H9 (cell line): ENCODE measurements at regions not wholly inside any gene's neighbourhood (a gene's known extent, or its start where the extent isn't known, plus 50 kb on each side); places are given as distances from the start of the nearest gene placed in this dataset.

Experiments
- DNase-seq: peaks from one replicate; pipeline ENCODE4 v3.0.0-alpha.2; 2017
- H2AFZ ChIP-seq: one replicate; pipeline ENCODE4 v1.6.1; 2013; ENCODE audit warnings: mild to moderate bottlenecking, low read length, control low read depth, moderate library complexity
- H2AK5ac ChIP-seq: 2 replicates; pipeline ENCODE4 v1.6.1; 2013; ENCODE audit warnings: low read length, control low read depth, mixed read lengths; ENCODE audit not compliant: insufficient read length
- H2BK120ac ChIP-seq: one replicate; pipeline ENCODE4 v1.6.1; 2013; ENCODE audit warnings: low read depth, mild to moderate bottlenecking, low read length, control low read depth, inconsistent platforms; ENCODE audit not compliant: poor library complexity, severe bottlenecking
- H2BK12ac ChIP-seq: 2 replicates; pipeline ENCODE4 v1.6.1; 2013; ENCODE audit warnings: low read length, control low read depth, mixed read lengths, low read depth; ENCODE audit not compliant: insufficient read length
- H2BK15ac ChIP-seq: 2 replicates; pipeline ENCODE4 v1.6.1; 2013; ENCODE audit warnings: low read depth, low read length, control low read depth
- H2BK20ac ChIP-seq: one replicate; pipeline ENCODE4 v1.6.1; 2013; ENCODE audit warnings: low read depth, mild to moderate bottlenecking, low read length, control low read depth, inconsistent platforms; ENCODE audit not compliant: poor library complexity, severe bottlenecking
- H2BK5ac ChIP-seq: 2 replicates; pipeline ENCODE4 v1.6.1; 2013; ENCODE audit warnings: low read length, control low read depth, mixed read lengths; ENCODE audit not compliant: insufficient read length
- H3K14ac ChIP-seq: 2 replicates; pipeline ENCODE4 v1.6.1; 2013; ENCODE audit warnings: low read length, control low read depth; ENCODE audit not compliant: insufficient read depth
- H3K18ac ChIP-seq: 2 replicates; pipeline ENCODE4 v1.6.1; 2013; ENCODE audit warnings: low read depth, mild to moderate bottlenecking, mixed read lengths, low read length, control low read depth; ENCODE audit not compliant: insufficient read length
- H3K23ac ChIP-seq: 2 replicates; pipeline ENCODE4 v1.6.1; 2013; ENCODE audit warnings: low read length, control low read depth, mixed read lengths, low read depth; ENCODE audit not compliant: insufficient read length
- H3K23me2 ChIP-seq: 2 replicates; pipeline ENCODE4 v1.6.1; 2013; ENCODE audit warnings: low read depth, mild to moderate bottlenecking, mixed read lengths, low read length, control low read depth; ENCODE audit not compliant: insufficient read length, poor library complexity, severe bottlenecking
- H3K27ac ChIP-seq: 2 replicates; pipeline ENCODE4 v1.5.1; 2013; ENCODE audit warnings: low read length, control low read depth, mixed read lengths, low read depth; ENCODE audit not compliant: insufficient read length
- H3K27me3 ChIP-seq: 2 replicates; pipeline ENCODE4 v1.6.1; 2013; ENCODE audit warnings: low read length, control low read depth, inconsistent platforms; ENCODE audit not compliant: insufficient read depth
- H3K4ac ChIP-seq: 2 replicates; pipeline ENCODE4 v1.6.1; 2013; ENCODE audit warnings: low read depth, mild to moderate bottlenecking, control low read depth, inconsistent platforms, low read length, moderate library complexity
- H3K4me1 ChIP-seq: 2 replicates; pipeline ENCODE4 v1.6.1; 2013; ENCODE audit warnings: low read length, control low read depth, inconsistent platforms; ENCODE audit not compliant: insufficient read depth
- H3K4me2 ChIP-seq: 2 replicates; pipeline ENCODE4 v1.6.1; 2013; ENCODE audit warnings: low read length, control low read depth, mixed read lengths; ENCODE audit not compliant: insufficient read length, insufficient read depth
- H3K56ac ChIP-seq: 2 replicates; pipeline ENCODE4 v1.6.1; 2013; ENCODE audit warnings: low read depth, mild to moderate bottlenecking, mixed read lengths, low read length, control low read depth; ENCODE audit not compliant: insufficient read length
- H3K79me1 ChIP-seq: 2 replicates; pipeline ENCODE4 v1.6.1; 2013; ENCODE audit warnings: low read depth, mild to moderate bottlenecking, moderate library complexity, low read length, control low read depth, inconsistent platforms; ENCODE audit not compliant: insufficient read depth, poor library complexity, severe bottlenecking
- H3K79me2 ChIP-seq: 2 replicates; pipeline ENCODE4 v1.6.1; 2013; ENCODE audit warnings: low read length, control low read depth, inconsistent platforms; ENCODE audit not compliant: insufficient read depth
- H3K9ac ChIP-seq: 2 replicates; pipeline ENCODE4 v1.6.1; 2013; ENCODE audit warnings: low read length, control low read depth, mixed read lengths; ENCODE audit not compliant: insufficient read length; ENCODE audit errors: extremely low read depth
- H3K9me3 ChIP-seq: one replicate; pipeline ENCODE4 v1.6.1; 2013; ENCODE audit warnings: low read depth, low read length, inconsistent platforms; ENCODE audit not compliant: control insufficient read depth
- H3T11ph ChIP-seq: one replicate; pipeline ENCODE4 v1.6.1; 2013; ENCODE audit warnings: mild to moderate bottlenecking, low read length, control low read depth, inconsistent platforms
- H4K20me1 ChIP-seq: one replicate; pipeline ENCODE4 v1.6.1; 2013; ENCODE audit not compliant: control insufficient read depth, insufficient read length, insufficient read depth
- H4K5ac ChIP-seq: 2 replicates; pipeline ENCODE4 v1.6.1; 2013; ENCODE audit warnings: low read depth, mild to moderate bottlenecking, mixed read lengths, low read length, control low read depth; ENCODE audit not compliant: insufficient read length
- H4K8ac ChIP-seq: replicated peaks from 2 replicates; pipeline ENCODE4 v1.6.1; 2013; ENCODE audit warnings: low read length, control low read depth, mixed read lengths, low read depth; ENCODE audit not compliant: insufficient read length
- H4K91ac ChIP-seq: 2 replicates; pipeline ENCODE4 v1.6.1; 2013; ENCODE audit warnings: low read depth, mild to moderate bottlenecking, moderate library complexity, mixed read lengths, low read length, control low read depth; ENCODE audit not compliant: insufficient read length
- H3K27ac Mint-ChIP-seq, 3 experiments: 2 replicates in 2 of 3; 3 replicates in 1 of 3; pipeline ENCODE4 v1.8.0; 2020 to 2021; ENCODE audit warnings: mixed read lengths in 3 of 3, mild to moderate bottlenecking in 1 of 3, moderate library complexity in 1 of 3
- H3K27me3 Mint-ChIP-seq: 2 replicates; pipeline ENCODE4 v1.8.0; 2021; ENCODE audit warnings: low read depth, mild to moderate bottlenecking, moderate library complexity, mixed read lengths
- H3K36me3 Mint-ChIP-seq, 3 experiments: 2 replicates in 2 of 3; 3 replicates in 1 of 3; pipeline ENCODE4 v1.8.0; 2020 to 2021; ENCODE audit warnings: low read depth in 3 of 3, mixed read lengths in 3 of 3; ENCODE audit not compliant: insufficient read depth in 1 of 3
- H3K4me1 Mint-ChIP-seq, 2 experiments: 2 replicates each; pipeline ENCODE4 v1.8.0; 2020; ENCODE audit warnings: mixed read lengths in 2 of 2
- H3K4me3 Mint-ChIP-seq, 2 experiments: 2 replicates in 1 of 2; 3 replicates in 1 of 2; pipeline ENCODE4 v1.8.0; 2020 to 2021; ENCODE audit warnings: mild to moderate bottlenecking in 2 of 2, mixed read lengths in 2 of 2, moderate library complexity in 1 of 2
- H3K9me3 Mint-ChIP-seq, 2 experiments: 2 replicates in 1 of 2; 3 replicates in 1 of 2; pipeline ENCODE4 v1.8.0; 2020; ENCODE audit warnings: mild to moderate bottlenecking in 2 of 2, mixed read lengths in 2 of 2, moderate library complexity in 1 of 2
- CTCF ChIP-seq: fragments of 200-600 bp; sonication (generic); conservative IDR thresholded peaks from 3 replicates; pipeline ENCODE4 v1.8.0; 2021; ENCODE audit warnings: antibody characterized with exemption, mild to moderate bottlenecking

GRCh38 chr18:67854340-67854739 lies 337.8 kb upstream of the DSEL start:
- H3K18ac ChIP-seq: no peak overlapping the region
- no peaks in the 10 kb centered on the region for H3K79me2 ChIP-seq
- Mint-ChIP-seq H3K4me1 (peaks cover 3 to 8% of the 10 kb centered on the region in 2 experiments; a peak in 2 of 4 replicates), H3K27me3 (no peaks in the 10 kb centered on the region), H3K27ac (no peak overlapping the region), H3K4me3 (no peak overlapping the region), H3K36me3 (peaks cover 0 to 2% (median 0%) of the 10 kb centered on the region in 3 experiments; a peak in 2 of 7 replicates), H3K9me3 (peaks cover 3 to 5% of the 10 kb centered on the region in 2 experiments; a peak in 4 of 5 replicates)
- no peak overlapping the region for H3K9ac ChIP-seq
- H3K79me1 ChIP-seq: no peaks in the 10 kb centered on the region
- no peaks in the 10 kb centered on the region for H3K23me2 ChIP-seq
- no peak overlapping the region for H2BK120ac ChIP-seq
- H4K8ac ChIP-seq: no peak overlapping the region
- no peak for TF ChIP-seq CTCF
- no peak overlapping the region for H3K27ac ChIP-seq
- H3T11ph ChIP-seq: no peak overlapping the region
- H3K23ac ChIP-seq: no peak overlapping the region
- H4K20me1 ChIP-seq: no peaks in the 10 kb centered on the region
- H2AFZ ChIP-seq: no peak overlapping the region
- no peak overlapping the region for H2BK20ac ChIP-seq
- no peaks in the 10 kb centered on the region for H3K27me3 ChIP-seq
- no peak overlapping the region for H2BK5ac ChIP-seq
- H3K4me1 ChIP-seq: no peaks in the 10 kb centered on the region
- no peak overlapping the region for H4K91ac ChIP-seq
- H3K9me3 ChIP-seq: no peaks in the 10 kb centered on the region
- H4K5ac ChIP-seq: no peak overlapping the region
- no peak overlapping the region for H2BK15ac ChIP-seq
- no peak for DNase-seq
- no peak overlapping the region for H2BK12ac ChIP-seq
- H3K4me2 ChIP-seq: no peak overlapping the region
- no peak overlapping the region for H3K4ac ChIP-seq
- no peak overlapping the region for H3K56ac ChIP-seq
- no peak overlapping the region for H2AK5ac ChIP-seq
- no peak overlapping the region for H3K14ac ChIP-seq
